ENCODE measurements at regions not wholly inside any gene's neighbourhood (a gene's known extent, or its start where the extent isn't known, plus 50 kb on each side); places are given as distances from the start of the nearest gene placed in this dataset.

DNA sequence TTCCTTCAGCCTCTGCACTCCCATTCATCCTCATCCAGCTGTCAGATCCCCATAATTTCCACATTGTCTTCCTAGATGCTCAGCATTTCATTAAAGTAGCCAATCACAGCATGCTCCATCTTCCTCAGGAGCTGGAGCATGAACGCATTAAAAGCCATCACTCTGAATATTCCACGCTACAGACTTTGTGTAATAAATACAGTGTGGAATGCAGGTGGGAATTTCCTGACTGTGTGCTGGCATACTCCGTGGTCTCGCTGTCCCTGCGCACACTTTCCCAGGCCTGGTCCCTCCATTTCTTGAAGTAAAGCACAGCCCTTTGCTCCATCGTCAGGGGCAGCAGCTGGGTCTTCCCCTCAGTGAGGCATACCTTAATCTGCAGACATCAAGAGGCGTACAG is 123.7 kb upstream of the NCK2 start:
- no peaks in the 10 kb centered on the region for H3K27me3 ChIP-seq (ENCODE audit: insufficient read depth, low read depth)
- H3K9ac ChIP-seq, result no peak overlapping the region
- H4K20me1 ChIP-seq (ENCODE audit: insufficient read depth), result no peaks in the 10 kb centered on the region
- no peak overlapping the region for H3K27ac ChIP-seq
- no peaks in the 10 kb centered on the region for H3K4me1 ChIP-seq (ENCODE audit: low read depth, poor library complexity, severe bottlenecking)
- no peak overlapping the region for H3K4me3 ChIP-seq (IDR thresholded peaks at IDR 0.05; ENCODE audit: insufficient read depth, low read depth, low read length)
- no peak overlapping the region for H3K4me2 ChIP-seq
- no peak overlapping the region for H2AFZ ChIP-seq (ENCODE audit: low read depth)
- no peaks in the 10 kb centered on the region for H3K79me2 ChIP-seq (ENCODE audit: insufficient read depth, low read depth)
- H3K36me3 ChIP-seq (ENCODE audit: insufficient read depth), result no peaks in the 10 kb centered on the region
- TF ChIP-seq, protein P1, sequence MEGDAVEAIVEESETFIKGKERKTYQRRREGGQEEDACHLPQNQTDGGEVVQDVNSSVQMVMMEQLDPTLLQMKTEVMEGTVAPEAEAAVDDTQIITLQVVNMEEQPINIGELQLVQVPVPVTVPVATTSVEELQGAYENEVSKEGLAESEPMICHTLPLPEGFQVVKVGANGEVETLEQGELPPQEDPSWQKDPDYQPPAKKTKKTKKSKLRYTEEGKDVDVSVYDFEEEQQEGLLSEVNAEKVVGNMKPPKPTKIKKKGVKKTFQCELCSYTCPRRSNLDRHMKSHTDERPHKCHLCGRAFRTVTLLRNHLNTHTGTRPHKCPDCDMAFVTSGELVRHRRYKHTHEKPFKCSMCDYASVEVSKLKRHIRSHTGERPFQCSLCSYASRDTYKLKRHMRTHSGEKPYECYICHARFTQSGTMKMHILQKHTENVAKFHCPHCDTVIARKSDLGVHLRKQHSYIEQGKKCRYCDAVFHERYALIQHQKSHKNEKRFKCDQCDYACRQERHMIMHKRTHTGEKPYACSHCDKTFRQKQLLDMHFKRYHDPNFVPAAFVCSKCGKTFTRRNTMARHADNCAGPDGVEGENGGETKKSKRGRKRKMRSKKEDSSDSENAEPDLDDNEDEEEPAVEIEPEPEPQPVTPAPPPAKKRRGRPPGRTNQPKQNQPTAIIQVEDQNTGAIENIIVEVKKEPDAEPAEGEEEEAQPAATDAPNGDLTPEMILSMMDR (conservative IDR thresholded peaks at IDR 0.05; ENCODE audit: low read depth, low read length), result no peak

DNA sequence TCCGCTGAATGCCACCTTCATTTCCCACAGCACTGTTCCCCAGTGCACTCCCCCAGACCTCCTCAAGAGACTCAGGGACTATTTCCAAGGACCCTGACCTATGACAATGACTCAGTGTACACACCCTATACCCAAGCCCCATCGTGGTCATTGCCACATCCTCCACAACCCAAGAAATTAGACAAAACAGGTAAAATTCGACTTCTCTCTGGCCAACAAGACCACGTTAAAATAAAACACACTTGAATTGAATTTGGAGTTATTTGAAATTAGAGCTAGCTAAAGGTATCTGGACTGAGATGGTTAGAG is 126.4 kb upstream of the NCK2 start:
- no peaks in the 10 kb centered on the region for H4K20me1 ChIP-seq (ENCODE audit: insufficient read depth)
- no peak overlapping the region for H3K9ac ChIP-seq
- H3K79me2 ChIP-seq (ENCODE audit: insufficient read depth, low read depth), result no peaks in the 10 kb centered on the region
- H3K4me2 ChIP-seq, result no peak overlapping the region
- TF ChIP-seq, protein P1 (conservative IDR thresholded peaks at IDR 0.05; ENCODE audit: low read depth, low read length), result no peak
- H3K4me1 ChIP-seq (ENCODE audit: low read depth, poor library complexity, severe bottlenecking), result no peaks in the 10 kb centered on the region
- H3K36me3 ChIP-seq (ENCODE audit: insufficient read depth), result no peaks in the 10 kb centered on the region
- H2AFZ ChIP-seq (ENCODE audit: low read depth), result no peak overlapping the region
- H3K27me3 ChIP-seq (ENCODE audit: insufficient read depth, low read depth), result no peaks in the 10 kb centered on the region
- no peak overlapping the region for H3K27ac ChIP-seq
- no peak overlapping the region for H3K4me3 ChIP-seq (IDR thresholded peaks at IDR 0.05; ENCODE audit: insufficient read depth, low read depth, low read length)

DNA sequence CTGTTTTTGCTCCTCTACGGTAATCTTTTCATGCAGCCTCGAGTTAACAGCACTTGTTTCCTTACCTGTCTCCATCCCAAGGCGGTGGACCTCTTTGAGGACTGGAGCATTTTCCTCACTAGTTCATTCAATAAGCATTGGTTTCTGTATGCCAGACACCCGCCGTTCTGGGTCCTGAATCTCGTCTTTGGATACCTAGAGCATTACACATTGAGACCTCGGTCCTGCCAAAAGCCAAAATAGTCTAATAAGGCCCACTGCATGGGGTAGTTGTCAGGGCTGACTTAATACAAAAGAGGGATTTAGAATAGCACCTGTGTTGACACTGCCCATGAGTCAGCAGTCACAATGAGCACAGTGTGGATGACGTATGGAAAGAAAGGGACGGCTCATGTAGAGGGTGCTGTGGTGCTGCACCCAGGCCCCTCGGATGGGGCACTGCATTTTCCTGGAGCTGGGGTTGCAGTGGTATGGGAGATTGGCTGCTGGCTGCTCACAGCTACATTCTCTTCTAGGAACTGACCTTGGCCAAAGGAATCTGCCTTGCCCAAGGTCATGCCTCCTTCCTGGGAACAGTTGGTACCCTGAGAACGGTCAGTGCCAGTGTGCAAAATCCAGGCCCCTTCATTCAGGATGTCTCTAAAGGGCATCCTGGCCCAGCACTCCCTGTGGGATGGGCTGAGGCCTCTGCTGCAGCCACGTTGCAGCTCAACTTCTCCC is 126.9 kb upstream of the NCK2 start:
- H3K27ac ChIP-seq, result no peak overlapping the region
- no peaks in the 10 kb centered on the region for H4K20me1 ChIP-seq (ENCODE audit: insufficient read depth)
- no peak overlapping the region for H3K4me3 ChIP-seq (IDR thresholded peaks at IDR 0.05; ENCODE audit: insufficient read depth, low read depth, low read length)
- no peaks in the 10 kb centered on the region for H3K27me3 ChIP-seq (ENCODE audit: insufficient read depth, low read depth)
- no peak overlapping the region for H2AFZ ChIP-seq (ENCODE audit: low read depth)
- TF ChIP-seq, protein P1 (conservative IDR thresholded peaks at IDR 0.05; ENCODE audit: low read depth, low read length), result no peak
- H3K36me3 ChIP-seq (ENCODE audit: insufficient read depth), result no peaks in the 10 kb centered on the region
- no peaks in the 10 kb centered on the region for H3K4me1 ChIP-seq (ENCODE audit: low read depth, poor library complexity, severe bottlenecking)
- no peak overlapping the region for H3K4me2 ChIP-seq
- no peaks in the 10 kb centered on the region for H3K79me2 ChIP-seq (ENCODE audit: insufficient read depth, low read depth)
- no peak overlapping the region for H3K9ac ChIP-seq

DNA sequence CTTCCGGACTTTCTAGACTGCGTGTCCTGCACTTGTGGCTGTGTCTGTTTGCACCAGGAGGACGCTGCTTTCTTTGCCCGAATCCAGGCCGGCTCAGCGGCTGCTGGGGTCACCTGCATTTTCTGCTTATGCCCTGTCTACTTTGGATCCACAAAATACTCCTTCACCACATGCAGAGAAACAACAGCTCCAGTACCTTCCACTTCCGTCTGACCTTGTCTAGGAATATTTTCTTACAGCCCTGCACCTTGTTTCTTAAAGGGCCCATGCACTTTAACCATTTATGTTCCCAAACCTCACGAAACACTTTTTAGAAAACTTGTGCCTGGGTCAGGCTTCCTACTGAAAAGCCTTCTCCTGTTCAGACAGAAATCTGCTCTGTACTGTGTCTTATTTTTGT is 129.4 kb upstream of the NCK2 start:
- no peak overlapping the region for H3K4me2 ChIP-seq
- H3K4me1 ChIP-seq (ENCODE audit: low read depth, poor library complexity, severe bottlenecking), result no peaks in the 10 kb centered on the region
- no peak overlapping the region for H3K4me3 ChIP-seq (IDR thresholded peaks at IDR 0.05; ENCODE audit: insufficient read depth, low read depth, low read length)
- TF ChIP-seq, protein P1 (conservative IDR thresholded peaks at IDR 0.05; ENCODE audit: low read depth, low read length), result no peak
- H3K36me3 ChIP-seq (ENCODE audit: insufficient read depth), result no peaks in the 10 kb centered on the region
- H3K27me3 ChIP-seq (ENCODE audit: insufficient read depth, low read depth), result no peaks in the 10 kb centered on the region
- H4K20me1 ChIP-seq (ENCODE audit: insufficient read depth), result no peaks in the 10 kb centered on the region
- H2AFZ ChIP-seq (ENCODE audit: low read depth), result no peak overlapping the region
- no peaks in the 10 kb centered on the region for H3K79me2 ChIP-seq (ENCODE audit: insufficient read depth, low read depth)
- H3K27ac ChIP-seq, result no peak overlapping the region
- H3K9ac ChIP-seq, result no peak overlapping the region
